Right lobe of liver (tissue), 4 donors: ENCODE measurements at regions not wholly inside any gene's neighbourhood (a gene's known extent, or its start where the extent isn't known, plus 50 kb on each side); places are given as distances from the start of the nearest gene placed in this dataset.

ENCODE experiments used
- CTCF ChIP-seq, 4 donors: fragments of 200-600 bp in 3 of 4; fragments of 450-650 bp in 1 of 4; IDR thresholded peaks; one replicate each; pipeline versions ENCODE4 v1.5.1 to v1.8.0; 2016 to 2022; ENCODE audit warnings: antibody characterized with exemption in 4 of 4, mild to moderate bottlenecking in 2 of 4
- POLR2A ChIP-seq: fragments of 450-650 bp; IDR thresholded peaks from one replicate; pipeline ENCODE4 v1.6.1; 2017; ENCODE audit warnings: antibody characterized with exemption, mild to moderate bottlenecking
- donor health status: DM: no; HTN: no; CAD: no.
- donor health status: DM: no; HTN: no; CAD: no.
- donor health status: DM: no; HTN: yes; CAD: no.

DNA sequence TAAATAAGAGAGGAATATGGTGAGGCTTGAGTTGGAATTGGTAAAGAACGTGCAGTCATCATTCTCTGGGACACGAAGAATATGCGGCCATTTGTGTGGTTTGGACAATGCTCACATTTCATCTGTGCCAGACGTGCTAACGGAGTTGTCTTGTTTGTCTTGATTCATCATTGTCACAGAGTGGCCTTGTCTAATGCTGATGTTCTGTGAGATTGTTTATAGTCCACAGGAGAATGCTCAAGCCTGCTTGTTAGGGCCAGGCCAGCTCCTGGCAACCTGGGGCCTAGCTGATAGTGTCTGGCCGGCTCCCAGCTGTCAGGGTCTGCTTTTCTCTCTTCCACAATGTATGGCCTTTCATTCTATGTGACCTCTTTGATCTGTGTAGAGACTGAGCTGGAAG lies 384.7 kb downstream of the EDEM1 start:
- no peak for TF ChIP-seq CTCF (IDR thresholded peaks at IDR 0.05)
- TF ChIP-seq POLR2A: no peak
